PC-3 (cell line): ENCODE measurements at regions not wholly inside any gene's neighbourhood (a gene's known extent, or its start where the extent isn't known, plus 50 kb on each side); places are given as distances from the start of the nearest gene placed in this dataset.

Experiments
- ATAC-seq: fragments of 200-7000 bp; cut with Tn5 transposase; 2 replicates; pipeline ENCODE4 v1.9.1; 2020; ENCODE audit warnings: mild to moderate bottlenecking, moderate library complexity
- BruUV-seq: library from RNA; stranded (reverse); fragments of 400-500 nt; replicated peaks from 2 replicates; lab custom pipeline; 2021; lab: Mats Ljungman, UMichigan
- CTCF ChIA-PET: fragments of 300-600 bp; sonication (Branson Sonifier 250); formaldehyde crosslinking; loops from one replicate; lab custom pipeline; 2022; ENCODE audit warnings: antibody characterized with exemption; lab: Charles Lee
- POLR2A ChIA-PET: fragments of 300-600 bp; sonication (Branson Sonifier 250); formaldehyde crosslinking; loops from one replicate; lab custom pipeline; 2022; ENCODE audit warnings: antibody characterized with exemption; ENCODE audit not compliant: unreplicated experiment; lab: Charles Lee
- DNase-seq: peaks from one replicate; pipeline ENCODE4 v3.0.0-alpha.2; 2015
- H2AFZ ChIP-seq: fragments of 300-600 bp; sonication (generic); 2 replicates; pipeline ENCODE4 v1.6.0; 2016; ENCODE audit warnings: antibody characterized with exemption, low read length
- H3F3A ChIP-seq: fragments of 300-600 bp; sonication (generic); one replicate; pipeline ENCODE4 v1.6.0; 2017; ENCODE audit warnings: antibody characterized with exemption, low read length, control low read depth, mild to moderate bottlenecking; ENCODE audit not compliant: unreplicated experiment
- H3K27ac ChIP-seq: fragments of 300-600 bp; sonication (generic); 2 replicates; pipeline ENCODE4 v1.5.1; 2016; ENCODE audit warnings: mild to moderate bottlenecking, low read length
- H3K27me3 ChIP-seq: fragments of 300-600 bp; sonication (generic); 2 replicates; pipeline ENCODE4 v1.6.1; 2016; ENCODE audit warnings: low read length, mixed read lengths
- H3K36me3 ChIP-seq: fragments of 300-600 bp; sonication (generic); 2 replicates; pipeline ENCODE4 v1.6.1; 2016; ENCODE audit warnings: low read depth, mixed run types, low read length, mixed read lengths
- H3K4me1 ChIP-seq: fragments of 300-600 bp; sonication (generic); 2 replicates; pipeline ENCODE4 v1.5.1; 2016; ENCODE audit warnings: low read length; ENCODE audit not compliant: insufficient read depth
- H3K4me2 ChIP-seq: fragments of 300-600 bp; sonication (generic); 2 replicates; pipeline ENCODE4 v1.6.0; 2016; ENCODE audit warnings: low read length
- H3K4me3 ChIP-seq: fragments of 300-600 bp; sonication (generic); 2 replicates; pipeline ENCODE4 v1.5.1; 2016; ENCODE audit warnings: mild to moderate bottlenecking, low read length, mixed read lengths
- H3K79me2 ChIP-seq: fragments of 300-600 bp; sonication (generic); 2 replicates; pipeline ENCODE4 v1.6.1; 2017; ENCODE audit warnings: low read length, mixed read lengths
- H3K9ac ChIP-seq: fragments of 300-600 bp; sonication (generic); 2 replicates; pipeline ENCODE4 v1.6.0; 2016; ENCODE audit warnings: mild to moderate bottlenecking, low read length
- H3K9me2 ChIP-seq: fragments of 300-600 bp; sonication (generic); replicated peaks from 2 replicates; pipeline ENCODE4 v1.6.1; 2016; ENCODE audit warnings: mixed run types, low read length, mixed read lengths
- H3K9me3 ChIP-seq: fragments of 300-600 bp; sonication (generic); 2 replicates; pipeline ENCODE4 v1.6.1; 2016; ENCODE audit warnings: low read length, mixed read lengths
- H4K20me1 ChIP-seq: fragments of 300-600 bp; sonication (generic); 2 replicates; pipeline ENCODE4 v1.6.1; 2016; ENCODE audit warnings: low read length, mixed read lengths
- EZH2 ChIP-seq: fragments of 300-600 bp; sonication (generic); IDR thresholded peaks from one replicate; pipeline ENCODE4 v1.6.1; 2017; ENCODE audit warnings: antibody characterized with exemption, mild to moderate bottlenecking, low read length; ENCODE audit not compliant: unreplicated experiment
- EZH2phosphoT487 ChIP-seq: fragments of 300-600 bp; sonication (generic); IDR thresholded peaks from 2 replicates; pipeline ENCODE4 v1.6.1; 2018; ENCODE audit warnings: mild to moderate bottlenecking, antibody characterized with exemption, low read length, borderline replicate concordance
- intact Hi-C: fragments of 100-400 bp; cut with micrococcal nuclease; formaldehyde crosslinking; loops from 2 replicates; pipeline ENCODE4 v1.9.0; 2023
- TF ChIP-seq, protein P1 (sequence below): fragments of 300-600 bp; sonication (generic); conservative IDR thresholded peaks from 2 replicates; pipeline ENCODE4 v1.5.1; 2017; ENCODE audit warnings: antibody characterized with exemption, low read depth, mild to moderate bottlenecking, low read length

DNA sequence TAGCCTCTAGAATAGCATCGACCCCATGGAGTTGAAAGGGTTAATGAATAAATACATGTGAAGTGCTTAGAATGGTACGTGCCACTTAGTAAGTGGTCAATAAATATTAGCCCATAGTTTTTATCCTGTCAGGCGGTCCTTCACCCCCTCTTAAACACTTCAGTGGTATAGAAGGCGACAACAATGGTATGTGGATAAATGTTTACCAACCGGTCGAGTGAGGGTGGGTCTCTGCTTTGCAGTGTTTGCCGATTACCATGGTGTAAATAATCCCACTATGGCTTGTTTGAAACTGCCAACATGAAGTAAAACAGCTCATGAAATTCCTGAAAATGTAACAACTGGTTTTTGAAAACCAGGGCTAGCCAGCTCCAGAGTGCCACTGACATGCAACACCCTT is 541.2 kb downstream of the BUD13 start:
- H3K9me2 ChIP-seq: no peaks in the 10 kb centered on the region
- intact Hi-C loops: no loop called here
- H2AFZ ChIP-seq: no peak overlapping the region
- no peaks in the 10 kb centered on the region for H3K79me2 ChIP-seq
- peaks cover 6% of the 10 kb centered on the region for H3K27me3 ChIP-seq
- ChIA-PET POLR2A (no interaction called here), CTCF (no interaction called here)
- ATAC-seq: no peak
- H3K4me2 ChIP-seq: no peak overlapping the region
- DNase-seq: no peak
- H3F3A ChIP-seq: no peaks in the 10 kb centered on the region
- H3K9ac ChIP-seq: no peak overlapping the region
- H4K20me1 ChIP-seq: no peaks in the 10 kb centered on the region
- BruUV-seq: no TSS peak
- no peaks in the 10 kb centered on the region for H3K9me3 ChIP-seq
- no peaks in the 10 kb centered on the region for H3K36me3 ChIP-seq
- H3K4me1 ChIP-seq: no peaks in the 10 kb centered on the region
- no peak overlapping the region for H3K4me3 ChIP-seq
- no peak overlapping the region for H3K27ac ChIP-seq
- TF ChIP-seq EZH2phosphoT487 (no peak), EZH2 (no peak)
- TF ChIP-seq, protein P1, sequence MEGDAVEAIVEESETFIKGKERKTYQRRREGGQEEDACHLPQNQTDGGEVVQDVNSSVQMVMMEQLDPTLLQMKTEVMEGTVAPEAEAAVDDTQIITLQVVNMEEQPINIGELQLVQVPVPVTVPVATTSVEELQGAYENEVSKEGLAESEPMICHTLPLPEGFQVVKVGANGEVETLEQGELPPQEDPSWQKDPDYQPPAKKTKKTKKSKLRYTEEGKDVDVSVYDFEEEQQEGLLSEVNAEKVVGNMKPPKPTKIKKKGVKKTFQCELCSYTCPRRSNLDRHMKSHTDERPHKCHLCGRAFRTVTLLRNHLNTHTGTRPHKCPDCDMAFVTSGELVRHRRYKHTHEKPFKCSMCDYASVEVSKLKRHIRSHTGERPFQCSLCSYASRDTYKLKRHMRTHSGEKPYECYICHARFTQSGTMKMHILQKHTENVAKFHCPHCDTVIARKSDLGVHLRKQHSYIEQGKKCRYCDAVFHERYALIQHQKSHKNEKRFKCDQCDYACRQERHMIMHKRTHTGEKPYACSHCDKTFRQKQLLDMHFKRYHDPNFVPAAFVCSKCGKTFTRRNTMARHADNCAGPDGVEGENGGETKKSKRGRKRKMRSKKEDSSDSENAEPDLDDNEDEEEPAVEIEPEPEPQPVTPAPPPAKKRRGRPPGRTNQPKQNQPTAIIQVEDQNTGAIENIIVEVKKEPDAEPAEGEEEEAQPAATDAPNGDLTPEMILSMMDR: no peak

DNA sequence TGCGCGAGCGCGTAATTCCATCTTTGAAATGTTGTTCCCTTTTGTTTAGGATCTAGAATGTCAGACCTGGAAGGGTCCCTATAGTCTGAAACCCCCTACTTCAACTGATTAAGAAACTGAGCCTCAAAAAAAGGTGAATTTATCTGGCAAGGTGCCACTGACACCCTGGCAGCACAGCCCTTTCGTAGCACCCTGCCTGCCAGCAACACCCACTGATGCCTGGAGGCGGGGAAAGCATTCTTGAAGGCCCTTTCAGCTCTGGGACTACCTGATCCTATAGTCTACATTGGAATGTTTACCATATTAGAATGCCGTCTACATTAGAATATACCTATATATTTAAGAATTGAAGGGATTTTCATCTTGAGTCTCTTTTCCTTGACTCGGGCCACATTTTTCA is 542.3 kb downstream of the BUD13 start:
- intact Hi-C loops: no loop called here
- ChIA-PET POLR2A (no interaction called here), CTCF (no interaction called here)
- Histone ChIP-seq H3K9me2 (no peaks in the 10 kb centered on the region), H2AFZ (no peak overlapping the region), H3K9me3 (no peaks in the 10 kb centered on the region), H3K4me3 (no peak overlapping the region), H3K27me3 (peaks cover 6% of the 10 kb centered on the region), H3K27ac (no peak overlapping the region), H3K9ac (no peak overlapping the region), H3K79me2 (no peaks in the 10 kb centered on the region), H3K4me2 (no peak overlapping the region), H3K4me1 (no peaks in the 10 kb centered on the region), H3F3A (no peaks in the 10 kb centered on the region), H3K36me3 (no peaks in the 10 kb centered on the region), H4K20me1 (no peaks in the 10 kb centered on the region)
- TF ChIP-seq, protein P1: no peak
- TF ChIP-seq EZH2phosphoT487: no peak
- no peak for TF ChIP-seq EZH2
- BruUV-seq: no TSS peak
- ATAC-seq: no peak
- no peak for DNase-seq

DNA sequence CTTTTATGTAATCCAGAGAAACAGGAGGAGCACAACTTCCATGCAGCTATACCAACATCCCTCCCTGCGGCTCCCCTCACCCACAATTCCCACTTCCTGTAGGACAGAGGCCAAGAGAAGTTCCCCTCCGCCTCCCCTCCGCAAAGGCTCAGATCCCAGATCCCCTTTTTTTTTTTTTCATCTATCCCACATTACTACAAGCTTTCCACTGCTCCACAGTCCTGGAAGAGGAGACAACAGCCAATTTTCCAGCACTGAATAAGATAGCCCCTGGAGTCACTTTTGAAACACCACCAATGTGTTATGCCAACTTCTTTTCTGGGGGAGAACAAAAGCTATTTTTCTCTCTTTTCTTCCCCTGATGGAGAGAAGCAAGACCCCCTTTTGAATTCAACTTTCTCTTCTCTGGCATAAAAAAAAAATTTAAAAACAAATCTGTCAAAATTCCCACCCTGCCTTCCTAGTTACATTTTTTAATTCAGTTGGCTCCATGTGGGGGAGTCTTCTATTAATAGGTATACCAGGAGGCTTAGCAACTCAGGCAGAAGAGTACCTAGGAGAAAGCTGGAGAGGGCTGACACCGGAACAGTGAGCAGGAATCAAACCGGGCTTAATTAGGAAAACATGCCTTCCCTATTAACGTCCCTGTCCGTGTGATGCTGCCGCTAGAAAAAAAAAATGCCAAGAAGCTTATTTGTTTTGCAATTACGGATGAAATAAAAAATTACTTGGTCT is 543.4 kb downstream of the BUD13 start:
- DNase-seq (no peak), ATAC-seq (no peak)
- no peaks in the 10 kb centered on the region for H3K36me3 ChIP-seq
- no peak overlapping the region for H3K9ac ChIP-seq
- no peak overlapping the region for H3K27ac ChIP-seq
- no peak overlapping the region for H3K4me3 ChIP-seq
- TF ChIP-seq EZH2phosphoT487 (no peak), EZH2 (no peak)
- TF ChIP-seq, protein P1: no peak
- H3K9me2 ChIP-seq: no peaks in the 10 kb centered on the region
- peaks cover 6% of the 10 kb centered on the region for H3K27me3 ChIP-seq
- H2AFZ ChIP-seq: no peak overlapping the region
- no peaks in the 10 kb centered on the region for H4K20me1 ChIP-seq
- no peaks in the 10 kb centered on the region for H3K9me3 ChIP-seq
- ChIA-PET CTCF (no interaction called here), POLR2A (no interaction called here)
- H3K4me1 ChIP-seq: no peaks in the 10 kb centered on the region
- intact Hi-C loops: no loop called here
- no peaks in the 10 kb centered on the region for H3K79me2 ChIP-seq
- BruUV-seq: no TSS peak
- no peaks in the 10 kb centered on the region for H3F3A ChIP-seq
- no peak overlapping the region for H3K4me2 ChIP-seq
